GM20000 (cell line): ENCODE measurements at regions not wholly inside any gene's neighbourhood (a gene's known extent, or its start where the extent isn't known, plus 50 kb on each side); places are given as distances from the start of the nearest gene placed in this dataset.

ENCODE experiments used
- DNase-seq: peaks from one replicate; pipeline ENCODE4 v3.0.0; 2012; ENCODE audit warnings: low spot score
- TF ChIP-seq, protein P1 (sequence below): IDR thresholded peaks from 2 replicates; pipeline ENCODE4 v1.5.1; 2012; ENCODE audit warnings: mild to moderate bottlenecking, control low read depth; ENCODE audit errors: extremely low read depth, missing control alignments

DNA sequence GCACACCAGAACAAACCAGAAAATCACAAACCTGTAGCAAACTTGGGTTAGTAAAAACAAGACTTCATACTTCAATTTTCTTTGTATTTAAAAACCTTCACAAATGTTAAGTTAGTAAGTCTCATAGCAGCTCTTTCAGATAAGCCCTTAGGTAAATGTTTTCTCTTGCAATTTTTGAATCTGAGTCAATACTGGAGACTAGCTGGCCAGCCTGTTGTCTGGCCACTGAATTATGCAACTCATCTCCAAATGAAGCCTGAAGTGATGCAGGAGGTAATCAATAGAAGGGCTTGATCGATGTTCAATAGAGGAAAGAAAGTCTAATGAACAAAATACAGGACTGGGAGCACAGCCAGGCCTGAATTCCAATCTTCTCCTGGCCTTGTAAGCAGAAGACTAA lies 465.2 kb downstream of the LRIG3 start:
- DNase-seq = no peak
- TF ChIP-seq, protein P1, sequence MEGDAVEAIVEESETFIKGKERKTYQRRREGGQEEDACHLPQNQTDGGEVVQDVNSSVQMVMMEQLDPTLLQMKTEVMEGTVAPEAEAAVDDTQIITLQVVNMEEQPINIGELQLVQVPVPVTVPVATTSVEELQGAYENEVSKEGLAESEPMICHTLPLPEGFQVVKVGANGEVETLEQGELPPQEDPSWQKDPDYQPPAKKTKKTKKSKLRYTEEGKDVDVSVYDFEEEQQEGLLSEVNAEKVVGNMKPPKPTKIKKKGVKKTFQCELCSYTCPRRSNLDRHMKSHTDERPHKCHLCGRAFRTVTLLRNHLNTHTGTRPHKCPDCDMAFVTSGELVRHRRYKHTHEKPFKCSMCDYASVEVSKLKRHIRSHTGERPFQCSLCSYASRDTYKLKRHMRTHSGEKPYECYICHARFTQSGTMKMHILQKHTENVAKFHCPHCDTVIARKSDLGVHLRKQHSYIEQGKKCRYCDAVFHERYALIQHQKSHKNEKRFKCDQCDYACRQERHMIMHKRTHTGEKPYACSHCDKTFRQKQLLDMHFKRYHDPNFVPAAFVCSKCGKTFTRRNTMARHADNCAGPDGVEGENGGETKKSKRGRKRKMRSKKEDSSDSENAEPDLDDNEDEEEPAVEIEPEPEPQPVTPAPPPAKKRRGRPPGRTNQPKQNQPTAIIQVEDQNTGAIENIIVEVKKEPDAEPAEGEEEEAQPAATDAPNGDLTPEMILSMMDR = no peak

DNA sequence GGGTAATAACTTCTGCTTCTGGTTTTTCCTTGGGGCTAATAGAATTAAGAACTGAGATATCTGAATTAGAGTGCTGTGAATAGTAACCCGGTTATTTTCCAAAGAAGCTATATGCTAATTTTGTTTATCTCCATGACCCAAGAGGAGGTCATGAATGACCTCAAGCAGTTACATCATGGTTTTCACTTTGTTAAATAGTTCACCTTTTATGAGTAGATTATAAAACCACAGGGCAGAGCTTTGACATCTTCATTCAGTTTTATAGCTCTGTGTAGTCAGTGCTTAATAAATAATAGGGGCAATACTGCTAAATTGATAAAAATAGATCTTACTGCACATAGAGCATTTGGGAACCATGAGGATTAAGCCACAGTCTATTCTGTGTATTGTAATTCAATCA lies 462.2 kb downstream of the LRIG3 start:
- DNase-seq = no peak
- TF ChIP-seq, protein P1 = no peak

DNA sequence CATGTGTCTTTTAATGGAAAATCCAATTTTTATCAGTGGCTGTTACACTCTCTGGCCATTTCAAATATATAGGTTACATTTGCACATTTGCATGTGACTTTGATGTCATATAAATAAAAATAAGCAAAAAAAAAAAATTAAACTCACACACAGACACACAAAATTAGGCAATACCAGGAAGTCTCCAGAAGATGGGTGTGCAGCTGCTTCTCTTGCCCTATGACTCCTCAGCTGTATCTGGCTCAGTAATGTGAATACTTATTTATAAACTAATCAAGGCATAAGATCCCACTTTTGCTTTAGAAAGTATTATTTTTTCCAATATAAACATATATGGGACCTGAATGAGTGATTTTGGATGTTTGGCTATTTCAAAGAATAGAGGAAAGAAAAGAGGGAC lies 461.1 kb downstream of the LRIG3 start:
- TF ChIP-seq, protein P1 = no peak
- no peak for DNase-seq

DNA sequence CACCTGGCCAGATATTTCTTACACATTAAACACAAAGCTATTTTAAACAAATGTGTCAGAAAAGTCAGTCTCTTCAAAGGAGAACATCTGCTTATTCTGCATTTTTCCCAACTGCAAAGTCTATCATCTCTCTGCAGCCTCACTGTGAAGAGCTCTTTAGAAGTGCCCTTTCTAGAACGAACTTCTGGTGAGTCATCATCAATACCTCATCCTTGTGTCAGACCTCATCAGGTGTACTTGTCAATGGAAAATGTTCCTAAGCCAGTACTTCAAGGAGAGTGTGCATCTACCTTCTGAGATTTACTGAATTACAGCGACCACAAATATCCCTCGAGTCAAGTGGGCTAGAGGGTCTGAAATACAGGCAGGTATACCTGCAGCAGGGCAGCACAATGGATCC lies 457.3 kb downstream of the LRIG3 start:
- TF ChIP-seq, protein P1 = no peak
- DNase-seq = no peak

DNA sequence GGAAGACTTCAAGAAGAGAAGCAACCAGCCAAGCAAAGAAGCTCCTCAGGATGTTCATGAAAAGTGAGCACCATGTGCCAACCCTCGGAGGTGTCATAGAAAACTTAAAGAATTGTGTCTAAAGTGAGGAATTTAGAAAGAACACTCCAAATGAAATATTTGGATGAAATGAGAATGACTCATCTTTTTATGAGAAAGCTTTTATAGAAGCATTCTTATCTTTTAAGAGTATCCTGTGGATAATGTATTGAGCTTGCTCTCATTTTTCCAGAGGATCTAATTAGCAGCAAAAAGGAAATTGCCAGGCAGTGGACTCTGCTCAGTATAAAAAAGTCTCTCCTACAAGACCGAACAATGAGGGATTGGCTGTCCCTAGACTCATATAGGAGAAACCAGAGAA lies 454.9 kb downstream of the LRIG3 start:
- TF ChIP-seq, protein P1 = no peak
- no peak for DNase-seq

DNA sequence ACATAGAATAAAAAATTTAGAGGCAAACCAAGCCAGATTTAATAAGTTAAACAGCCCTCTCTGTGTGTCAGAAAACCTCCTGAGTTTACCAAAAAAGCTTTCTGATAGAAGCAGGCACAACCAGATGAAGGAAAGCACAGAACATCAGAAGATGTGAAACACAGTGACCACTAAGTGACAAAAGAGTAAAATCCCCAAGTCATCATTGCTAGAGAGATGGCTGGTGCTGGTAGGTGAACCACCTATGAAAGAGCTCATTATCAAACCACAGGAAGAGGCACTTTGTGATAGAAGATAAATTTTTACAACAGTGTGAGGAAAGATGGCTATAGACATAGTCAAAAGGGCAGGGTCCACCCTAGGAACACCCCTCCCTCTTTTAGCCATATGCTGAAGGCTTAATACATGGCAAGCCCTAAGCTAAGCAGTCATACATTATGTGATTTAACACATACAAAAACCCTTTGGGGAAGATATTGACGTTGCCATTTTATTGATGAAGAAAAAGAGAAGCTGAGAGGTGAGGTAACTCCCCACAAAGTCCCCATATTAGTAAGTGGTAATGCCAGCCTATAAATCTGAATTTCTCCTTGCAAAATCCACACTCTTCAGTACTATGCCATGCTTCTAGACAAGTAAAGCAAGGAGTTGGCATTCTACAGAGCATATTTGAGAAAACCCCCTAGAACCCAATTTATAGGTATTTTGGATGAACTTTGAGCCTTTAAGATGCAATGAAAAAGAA lies 449.9 kb downstream of the LRIG3 start:
- DNase-seq = no peak
- TF ChIP-seq, protein P1 = no peak

DNA sequence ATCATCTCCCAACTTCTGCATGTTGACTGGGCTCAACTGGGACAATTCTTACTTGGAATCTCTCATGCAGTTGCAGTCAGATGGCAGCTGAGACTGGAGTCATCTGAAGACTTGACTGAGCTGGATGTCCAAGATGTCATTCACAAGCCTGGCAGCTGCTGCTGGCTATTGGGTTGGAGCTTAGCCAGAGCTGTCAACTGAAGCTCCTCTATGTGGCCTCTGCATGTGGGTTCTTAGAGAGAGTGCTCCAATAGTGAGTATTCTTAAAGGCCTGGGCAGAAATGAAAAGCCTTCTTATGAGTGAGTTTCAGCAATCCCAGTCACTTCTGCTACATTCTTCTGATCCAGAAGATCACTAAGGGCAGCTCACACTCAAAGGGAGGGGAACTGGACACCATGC lies 440.9 kb downstream of the LRIG3 start:
- TF ChIP-seq, protein P1 = no peak
- DNase-seq = no peak
